Stimulated activated naive CD8-positive, alpha-beta T cell treated with anti-CD3 and anti-CD28 coated beads, Interleukin-15, Interleukin-2, amounts not matched to agents 100 ng/mL and 50 ng/mL, for 24 hours (primary cell): ENCODE measurements at regions not wholly inside any gene's neighbourhood (a gene's known extent, or its start where the extent isn't known, plus 50 kb on each side); places are given as distances from the start of the nearest gene placed in this dataset.

Experiments
- H3K27ac Mint-ChIP-seq: one replicate; pipeline ENCODE4 v1.8.0; 2021; ENCODE audit warnings: mild to moderate bottlenecking, mixed read lengths
- H3K27me3 Mint-ChIP-seq: one replicate; pipeline ENCODE4 v1.8.0; 2021; ENCODE audit warnings: mixed read lengths
- H3K36me3 Mint-ChIP-seq: one replicate; pipeline ENCODE4 v1.8.0; 2021; ENCODE audit warnings: low read depth, mixed read lengths
- H3K4me1 Mint-ChIP-seq: one replicate; pipeline ENCODE4 v1.8.0; 2021; ENCODE audit warnings: low read depth, mixed read lengths
- H3K4me3 Mint-ChIP-seq: one replicate; pipeline ENCODE4 v1.8.0; 2021; ENCODE audit warnings: mild to moderate bottlenecking, mixed read lengths
- H3K9me3 Mint-ChIP-seq: one replicate; pipeline ENCODE4 v1.8.0; 2021; ENCODE audit warnings: mixed read lengths

DNA sequence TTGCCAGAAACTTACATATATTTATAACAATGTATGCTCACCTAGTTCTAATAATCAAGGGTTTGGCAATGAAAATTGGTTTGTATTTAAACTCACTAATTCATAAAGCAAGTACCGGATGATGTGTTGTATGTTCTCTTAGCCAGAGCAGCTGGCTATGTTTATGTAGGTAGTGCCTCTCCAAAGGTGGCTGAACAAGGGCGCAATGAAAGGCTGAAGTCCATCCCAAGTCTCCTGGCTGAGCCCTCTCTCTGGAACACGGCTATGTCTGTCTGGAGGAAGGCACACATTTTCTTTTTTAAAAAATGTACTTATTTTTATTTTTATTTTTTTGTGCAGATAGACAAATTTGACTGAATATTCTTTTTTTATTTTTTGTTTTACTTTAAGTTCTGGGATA, 141.2 kb upstream of the DAB2 start:
- Mint-ChIP-seq H3K27me3 (peaks cover 7% of the 10 kb centered on the region), H3K27ac (no peak overlapping the region), H3K36me3 (no peaks in the 10 kb centered on the region), H3K9me3 (no peaks in the 10 kb centered on the region), H3K4me3 (no peak overlapping the region), H3K4me1 (no peaks in the 10 kb centered on the region)

GRCh38 chr5:39561421-39561820, 136.6 kb upstream of the DAB2 start:
- Mint-ChIP-seq H3K27me3 (peaks cover 11% of the 10 kb centered on the region), H3K27ac (no peak overlapping the region), H3K36me3 (no peaks in the 10 kb centered on the region), H3K4me3 (no peak overlapping the region), H3K4me1 (no peaks in the 10 kb centered on the region), H3K9me3 (no peaks in the 10 kb centered on the region)

GRCh38 chr5:39560726-39561125, 135.9 kb upstream of the DAB2 start:
- no peaks in the 10 kb centered on the region for H3K4me1 Mint-ChIP-seq
- no peaks in the 10 kb centered on the region for H3K9me3 Mint-ChIP-seq
- peaks cover 14% of the 10 kb centered on the region for H3K27me3 Mint-ChIP-seq

GRCh38 chr5:39559923-39560322, 135.1 kb upstream of the DAB2 start:
- Mint-ChIP-seq H3K9me3 (no peaks in the 10 kb centered on the region), H3K27ac (no peak overlapping the region), H3K36me3 (no peaks in the 10 kb centered on the region), H3K27me3 (peaks cover 18% of the 10 kb centered on the region), H3K4me3 (no peak overlapping the region), H3K4me1 (no peaks in the 10 kb centered on the region)

More at GRCh38 chr5:39560726-39561125, 135.9 kb upstream of the DAB2 start:
- no peak overlapping the region for H3K27ac Mint-ChIP-seq
- no peak overlapping the region for H3K4me3 Mint-ChIP-seq
- H3K36me3 Mint-ChIP-seq = no peaks in the 10 kb centered on the region

GRCh38 chr5:39558541-39558940, 133.8 kb upstream of the DAB2 start:
- Mint-ChIP-seq H3K4me1 (no peaks in the 10 kb centered on the region), H3K4me3 (no peak overlapping the region), H3K27ac (no peak overlapping the region), H3K36me3 (no peaks in the 10 kb centered on the region), H3K9me3 (no peaks in the 10 kb centered on the region), H3K27me3 (peaks cover 25% of the 10 kb centered on the region)

GRCh38 chr5:39555788-39556187, 131.0 kb upstream of the DAB2 start:
- H3K4me3 Mint-ChIP-seq = no peak overlapping the region
- no peaks in the 10 kb centered on the region for H3K36me3 Mint-ChIP-seq
- H3K27me3 Mint-ChIP-seq = peaks cover 22% of the 10 kb centered on the region
- H3K4me1 Mint-ChIP-seq = no peaks in the 10 kb centered on the region
- no peak overlapping the region for H3K27ac Mint-ChIP-seq
- no peaks in the 10 kb centered on the region for H3K9me3 Mint-ChIP-seq

- H3K9me3 Mint-ChIP-seq = no peaks in the 10 kb centered on the region
- no peak overlapping the region for H3K27ac Mint-ChIP-seq
- H3K4me1 Mint-ChIP-seq = peaks cover 3% of the 10 kb centered on the region
- peak overlapping the region; percentile 22 for H3K4me3 Mint-ChIP-seq
- no peaks in the 10 kb centered on the region for H3K36me3 Mint-ChIP-seq
- peaks cover 10% of the 10 kb centered on the region for H3K27me3 Mint-ChIP-seq
Measured at GRCh38 chr5:39547553-39548154, 122.9 kb upstream of the DAB2 start.

- no peaks in the 10 kb centered on the region for H3K9me3 Mint-ChIP-seq
- no peak overlapping the region for H3K4me3 Mint-ChIP-seq
- peaks cover 6% of the 10 kb centered on the region for H3K27me3 Mint-ChIP-seq
- no peak overlapping the region for H3K27ac Mint-ChIP-seq
- H3K36me3 Mint-ChIP-seq = no peaks in the 10 kb centered on the region
- H3K4me1 Mint-ChIP-seq = peaks cover 3% of the 10 kb centered on the region
Measured at GRCh38 chr5:39544941-39545340, 120.2 kb upstream of the DAB2 start.

DNA sequence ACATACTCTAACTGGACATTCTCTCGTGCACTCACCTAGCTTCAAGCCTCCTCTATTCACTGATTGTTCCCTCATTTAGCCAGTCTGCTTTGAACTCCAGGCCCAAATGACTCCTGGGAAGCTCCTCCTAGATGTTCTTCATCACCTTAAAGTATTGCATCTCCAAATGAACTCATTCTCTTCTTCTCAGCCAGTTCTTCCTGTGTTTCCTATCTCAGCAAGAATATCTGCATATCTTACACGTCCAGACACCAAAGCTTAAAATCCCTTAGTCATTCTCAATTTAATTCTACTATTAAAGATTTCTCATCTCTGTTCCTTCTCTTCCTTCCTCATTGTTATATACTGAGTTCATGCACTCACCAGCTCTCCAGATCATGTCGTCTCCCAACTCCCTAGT, 118.6 kb upstream of the DAB2 start:
- Mint-ChIP-seq H3K36me3 (no peaks in the 10 kb centered on the region), H3K27ac (no peak overlapping the region), H3K9me3 (no peaks in the 10 kb centered on the region), H3K4me1 (peaks cover 3% of the 10 kb centered on the region), H3K4me3 (no peak overlapping the region), H3K27me3 (peaks cover 6% of the 10 kb centered on the region)

DNA sequence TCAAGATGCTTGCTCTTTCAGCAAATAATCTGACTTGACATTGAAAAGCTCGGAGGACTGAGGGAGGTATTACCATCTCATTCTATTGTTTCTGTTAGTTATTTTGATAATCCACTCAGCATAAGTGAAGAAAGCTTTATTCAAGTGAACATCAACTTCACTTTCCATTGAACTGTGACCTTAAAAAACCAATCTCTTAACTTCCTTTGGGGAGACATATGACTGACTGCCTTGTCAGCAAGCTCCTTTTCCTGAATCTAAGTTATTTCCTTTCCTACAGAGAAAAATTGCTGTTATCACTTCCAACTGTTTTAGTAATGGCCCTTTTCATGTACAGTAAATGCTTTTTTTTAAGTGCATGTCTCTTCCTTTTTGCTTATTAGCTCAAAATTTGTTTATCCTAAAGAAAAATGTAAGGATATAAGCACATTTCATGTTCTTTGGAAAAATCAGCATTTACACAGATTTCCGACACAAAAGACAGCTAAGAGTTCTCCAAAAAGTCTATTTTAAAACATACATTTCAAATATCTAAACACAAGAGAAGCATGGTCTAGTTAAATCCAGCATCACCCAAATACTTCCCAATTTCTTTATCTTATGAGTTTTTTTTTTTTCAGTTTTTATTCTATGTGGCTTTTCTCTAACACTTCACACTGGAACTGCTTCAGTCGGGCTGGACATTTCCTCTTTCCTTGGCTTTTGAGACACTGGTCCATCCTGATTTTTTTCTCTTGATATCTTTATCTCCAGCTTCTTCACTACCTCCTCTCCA, 117.9 kb upstream of the DAB2 start:
- no peaks in the 10 kb centered on the region for H3K9me3 Mint-ChIP-seq
- H3K27me3 Mint-ChIP-seq = peaks cover 13% of the 10 kb centered on the region
- no peaks in the 10 kb centered on the region for H3K36me3 Mint-ChIP-seq
- peaks cover 2% of the 10 kb centered on the region for H3K4me1 Mint-ChIP-seq
- no peak overlapping the region for H3K27ac Mint-ChIP-seq
- no peak overlapping the region for H3K4me3 Mint-ChIP-seq

GRCh38 chr5:39541920-39542319, 117.1 kb upstream of the DAB2 start:
- Mint-ChIP-seq H3K4me3 (no peak overlapping the region), H3K4me1 (no peaks in the 10 kb centered on the region), H3K27ac (no peak overlapping the region), H3K9me3 (no peaks in the 10 kb centered on the region), H3K27me3 (peaks cover 18% of the 10 kb centered on the region), H3K36me3 (no peaks in the 10 kb centered on the region)

DNA sequence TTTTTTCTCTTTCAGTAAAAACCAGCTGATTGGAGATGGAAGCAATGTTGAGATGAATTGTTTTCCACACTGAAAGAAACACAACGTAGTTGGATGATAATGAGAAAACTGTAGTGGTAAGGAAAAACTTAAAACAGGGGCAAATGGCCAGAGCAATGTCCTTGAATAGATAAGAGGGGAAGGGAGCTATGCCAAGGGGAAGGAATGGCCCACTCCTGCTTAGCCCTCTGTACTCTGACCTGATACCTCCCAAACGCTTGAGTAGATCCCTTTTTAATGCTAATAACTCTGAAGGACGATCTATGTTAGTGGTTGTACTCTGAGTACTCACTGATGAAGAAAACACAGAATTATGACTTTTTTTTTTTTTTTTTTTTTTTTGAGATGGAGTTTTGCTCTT, 114.7 kb upstream of the DAB2 start:
- Mint-ChIP-seq H3K27me3 (peaks cover 20% of the 10 kb centered on the region), H3K27ac (no peak overlapping the region)

GRCh38 chr5:39534690-39535089, 109.9 kb upstream of the DAB2 start:
- no peak overlapping the region for H3K4me3 Mint-ChIP-seq
- no peaks in the 10 kb centered on the region for H3K9me3 Mint-ChIP-seq
- H3K4me1 Mint-ChIP-seq = no peaks in the 10 kb centered on the region
- H3K36me3 Mint-ChIP-seq = no peaks in the 10 kb centered on the region
- peaks cover 33% of the 10 kb centered on the region for H3K27me3 Mint-ChIP-seq
- H3K27ac Mint-ChIP-seq = no peak overlapping the region

More for the DNA sequence above, 114.7 kb upstream of the DAB2 start:
- Mint-ChIP-seq H3K9me3 (no peaks in the 10 kb centered on the region), H3K36me3 (no peaks in the 10 kb centered on the region), H3K4me1 (no peaks in the 10 kb centered on the region), H3K4me3 (no peak overlapping the region)

DNA sequence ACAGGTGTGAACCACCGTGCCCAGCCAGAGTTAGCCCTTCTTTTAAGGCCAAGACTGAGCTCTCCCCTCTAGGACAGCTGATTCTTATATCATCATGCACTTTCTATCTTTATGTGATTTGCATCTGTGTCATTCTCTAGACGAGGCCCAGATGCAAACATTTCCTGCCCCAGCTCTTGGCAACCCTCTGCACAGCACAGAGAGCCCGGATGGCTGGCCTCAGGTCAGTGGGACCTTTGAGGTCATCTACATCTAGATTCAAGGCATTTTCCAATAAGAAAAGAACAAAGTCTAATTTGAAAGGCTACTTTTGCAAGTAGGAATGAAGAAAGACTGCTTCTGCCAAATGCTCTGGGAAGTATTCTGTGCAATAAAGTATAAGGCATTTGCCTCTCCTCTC, 109.0 kb upstream of the DAB2 start:
- no peaks in the 10 kb centered on the region for H3K36me3 Mint-ChIP-seq
- no peak overlapping the region for H3K4me3 Mint-ChIP-seq
- H3K27me3 Mint-ChIP-seq = peaks cover 34% of the 10 kb centered on the region
- no peak overlapping the region for H3K27ac Mint-ChIP-seq
- H3K9me3 Mint-ChIP-seq = no peaks in the 10 kb centered on the region
- no peaks in the 10 kb centered on the region for H3K4me1 Mint-ChIP-seq

- H3K4me1 Mint-ChIP-seq = no peaks in the 10 kb centered on the region
- H3K27ac Mint-ChIP-seq = no peak overlapping the region
- H3K27me3 Mint-ChIP-seq = peaks cover 24% of the 10 kb centered on the region
- no peak overlapping the region for H3K4me3 Mint-ChIP-seq
- no peaks in the 10 kb centered on the region for H3K36me3 Mint-ChIP-seq
- no peaks in the 10 kb centered on the region for H3K9me3 Mint-ChIP-seq
Measured at GRCh38 chr5:39532511-39532910, 107.7 kb upstream of the DAB2 start.

GRCh38 chr5:39531306-39531705, 106.5 kb upstream of the DAB2 start:
- no peaks in the 10 kb centered on the region for H3K36me3 Mint-ChIP-seq
- no peak overlapping the region for H3K27ac Mint-ChIP-seq
- no peaks in the 10 kb centered on the region for H3K9me3 Mint-ChIP-seq
- peaks cover 24% of the 10 kb centered on the region for H3K27me3 Mint-ChIP-seq
- H3K4me1 Mint-ChIP-seq = no peaks in the 10 kb centered on the region
- H3K4me3 Mint-ChIP-seq = no peak overlapping the region
